ENCODE measurements at regions not wholly inside any gene's neighbourhood (a gene's known extent, or its start where the extent isn't known, plus 50 kb on each side); places are given as distances from the start of the nearest gene placed in this dataset.

DNA sequence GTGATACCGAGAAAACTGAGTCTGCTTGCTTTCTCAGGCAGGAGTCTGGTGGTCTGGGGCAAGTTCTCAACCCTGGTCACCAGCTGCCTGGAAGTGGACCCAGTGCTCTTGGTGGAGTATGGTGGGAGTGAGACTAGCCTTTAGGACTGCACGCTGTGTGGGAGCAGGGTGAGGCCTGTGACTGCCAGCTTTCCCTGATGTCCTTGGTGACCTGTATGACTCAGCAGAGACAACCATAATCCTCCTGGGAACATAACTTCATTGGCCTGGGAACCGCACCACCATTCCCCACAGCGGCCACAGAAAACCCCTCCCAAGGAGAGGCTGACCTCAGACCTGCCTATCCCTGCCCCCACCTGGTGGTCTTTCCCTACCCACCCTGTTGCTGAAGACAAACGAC, 139.5 kb upstream of the CHRM2 start:
- Histone ChIP-seq H3K9me3 (no peaks in the 10 kb centered on the region), H3K27ac (no peak overlapping the region), H3K4me1 (no peaks in the 10 kb centered on the region), H3K4me3 (no peak overlapping the region), H3K4me2 (no peak overlapping the region)
- ChIA-PET CTCF (no interaction called here), POLR2A (no interaction called here)
- peak in 1 of 2 experiments; percentile 4 for DNase-seq (ENCODE audit: low read depth in 1 of 2, low spot score in 1 of 2)
- 7% methylated on average over 5 of the region's 5 CpGs for WGBS (ENCODE audit: missing lambda C conversion rate)
- no peak for ATAC-seq
- FAIRE-seq = no peak
- TF ChIP-seq MYC (IDR thresholded peaks at IDR 0.05; ENCODE audit: borderline replicate concordance, low read length) = no peak
- TF ChIP-seq, protein P1, sequence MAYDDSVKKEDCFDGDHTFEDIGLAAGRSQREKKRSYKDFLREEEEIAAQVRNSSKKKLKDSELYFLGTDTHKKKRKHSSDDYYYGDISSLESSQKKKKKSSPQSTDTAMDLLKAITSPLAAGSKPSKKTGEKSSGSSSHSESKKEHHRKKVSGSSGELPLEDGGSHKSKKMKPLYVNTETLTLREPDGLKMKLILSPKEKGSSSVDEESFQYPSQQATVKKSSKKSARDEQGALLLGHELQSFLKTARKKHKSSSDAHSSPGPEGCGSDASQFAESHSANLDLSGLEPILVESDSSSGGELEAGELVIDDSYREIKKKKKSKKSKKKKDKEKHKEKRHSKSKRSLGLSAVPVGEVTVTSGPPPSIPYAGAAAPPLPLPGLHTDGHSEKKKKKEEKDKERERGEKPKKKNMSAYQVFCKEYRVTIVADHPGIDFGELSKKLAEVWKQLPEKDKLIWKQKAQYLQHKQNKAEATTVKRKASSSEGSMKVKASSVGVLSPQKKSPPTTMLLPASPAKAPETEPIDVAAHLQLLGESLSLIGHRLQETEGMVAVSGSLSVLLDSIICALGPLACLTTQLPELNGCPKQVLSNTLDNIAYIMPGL (CRISPR knock-in tag; IDR thresholded peaks at IDR 0.05; ENCODE audit: borderline replicate concordance) = no peak
- no peak for TF ChIP-seq KDM5A (IDR thresholded peaks at IDR 0.05)
- TF ChIP-seq, protein P2, sequence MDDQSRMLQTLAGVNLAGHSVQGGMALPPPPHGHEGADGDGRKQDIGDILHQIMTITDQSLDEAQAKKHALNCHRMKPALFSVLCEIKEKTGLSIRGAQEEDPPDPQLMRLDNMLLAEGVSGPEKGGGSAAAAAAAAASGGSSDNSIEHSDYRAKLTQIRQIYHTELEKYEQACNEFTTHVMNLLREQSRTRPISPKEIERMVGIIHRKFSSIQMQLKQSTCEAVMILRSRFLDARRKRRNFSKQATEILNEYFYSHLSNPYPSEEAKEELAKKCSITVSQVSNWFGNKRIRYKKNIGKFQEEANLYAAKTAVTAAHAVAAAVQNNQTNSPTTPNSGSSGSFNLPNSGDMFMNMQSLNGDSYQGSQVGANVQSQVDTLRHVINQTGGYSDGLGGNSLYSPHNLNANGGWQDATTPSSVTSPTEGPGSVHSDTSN (IDR thresholded peaks at IDR 0.05) = no peak
- TF ChIP-seq HOXB5 (CRISPR knock-in tag; IDR thresholded peaks at IDR 0.05) = no peak
- TF ChIP-seq, protein P3, sequence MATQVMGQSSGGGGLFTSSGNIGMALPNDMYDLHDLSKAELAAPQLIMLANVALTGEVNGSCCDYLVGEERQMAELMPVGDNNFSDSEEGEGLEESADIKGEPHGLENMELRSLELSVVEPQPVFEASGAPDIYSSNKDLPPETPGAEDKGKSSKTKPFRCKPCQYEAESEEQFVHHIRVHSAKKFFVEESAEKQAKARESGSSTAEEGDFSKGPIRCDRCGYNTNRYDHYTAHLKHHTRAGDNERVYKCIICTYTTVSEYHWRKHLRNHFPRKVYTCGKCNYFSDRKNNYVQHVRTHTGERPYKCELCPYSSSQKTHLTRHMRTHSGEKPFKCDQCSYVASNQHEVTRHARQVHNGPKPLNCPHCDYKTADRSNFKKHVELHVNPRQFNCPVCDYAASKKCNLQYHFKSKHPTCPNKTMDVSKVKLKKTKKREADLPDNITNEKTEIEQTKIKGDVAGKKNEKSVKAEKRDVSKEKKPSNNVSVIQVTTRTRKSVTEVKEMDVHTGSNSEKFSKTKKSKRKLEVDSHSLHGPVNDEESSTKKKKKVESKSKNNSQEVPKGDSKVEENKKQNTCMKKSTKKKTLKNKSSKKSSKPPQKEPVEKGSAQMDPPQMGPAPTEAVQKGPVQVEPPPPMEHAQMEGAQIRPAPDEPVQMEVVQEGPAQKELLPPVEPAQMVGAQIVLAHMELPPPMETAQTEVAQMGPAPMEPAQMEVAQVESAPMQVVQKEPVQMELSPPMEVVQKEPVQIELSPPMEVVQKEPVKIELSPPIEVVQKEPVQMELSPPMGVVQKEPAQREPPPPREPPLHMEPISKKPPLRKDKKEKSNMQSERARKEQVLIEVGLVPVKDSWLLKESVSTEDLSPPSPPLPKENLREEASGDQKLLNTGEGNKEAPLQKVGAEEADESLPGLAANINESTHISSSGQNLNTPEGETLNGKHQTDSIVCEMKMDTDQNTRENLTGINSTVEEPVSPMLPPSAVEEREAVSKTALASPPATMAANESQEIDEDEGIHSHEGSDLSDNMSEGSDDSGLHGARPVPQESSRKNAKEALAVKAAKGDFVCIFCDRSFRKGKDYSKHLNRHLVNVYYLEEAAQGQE (IDR thresholded peaks at IDR 0.05) = no peak
- no peak for TF ChIP-seq TFCP2L1 (CRISPR knock-in tag; IDR thresholded peaks at IDR 0.05)
- TF ChIP-seq CBX2 (IDR thresholded peaks at IDR 0.05; ENCODE audit: borderline replicate concordance, low read depth) = no peak
- no peak for TF ChIP-seq ESRRA (IDR thresholded peaks at IDR 0.05; ENCODE audit: borderline replicate concordance, low read length)
- no peak for TF ChIP-seq ZFP36 (IDR thresholded peaks at IDR 0.05; ENCODE audit: borderline replicate concordance, partially characterized antibody)
- TF ChIP-seq NPAS2 (CRISPR knock-in tag; IDR thresholded peaks at IDR 0.05; ENCODE audit: borderline replicate concordance) = no peak
- TF ChIP-seq ZNF302 (CRISPR knock-in tag; IDR thresholded peaks at IDR 0.05) = no peak
- TF ChIP-seq FOXS1 (CRISPR knock-in tag; IDR thresholded peaks at IDR 0.05) = no peak
- no peak for TF ChIP-seq MAZ (IDR thresholded peaks at IDR 0.05; ENCODE audit: borderline replicate concordance, low read depth, low read length)
- TF ChIP-seq HDAC2 (IDR thresholded peaks at IDR 0.05) = no peak
- TF ChIP-seq RFX5 (IDR thresholded peaks at IDR 0.05) = no peak

DNA sequence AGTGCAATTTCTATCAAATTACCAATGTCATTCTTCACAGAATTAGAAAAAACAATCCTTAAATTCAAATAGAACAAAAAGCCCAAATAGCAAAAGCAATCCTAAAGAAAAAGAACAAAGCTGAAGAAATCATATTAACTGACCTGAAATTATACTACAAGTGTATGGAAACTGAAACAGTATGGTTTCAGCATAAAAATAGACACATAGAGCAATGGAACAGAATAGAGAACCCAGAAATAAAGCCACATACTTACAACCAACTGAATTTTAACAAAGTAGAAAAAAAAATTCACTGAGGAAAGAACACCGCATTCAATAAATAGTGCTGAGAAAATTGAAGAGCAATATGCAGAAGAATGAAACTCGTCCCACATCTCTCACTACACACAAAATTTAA, 142.0 kb upstream of the CHRM2 start:
- ChIA-PET POLR2A (no interaction called here), CTCF (no interaction called here)
- FAIRE-seq = no peak
- no peak overlapping the region for H3K4me3 ChIP-seq
- TF ChIP-seq ZSCAN20 (CRISPR knock-in tag; IDR thresholded peaks at IDR 0.05) (no peak), ZNF302 (CRISPR knock-in tag; IDR thresholded peaks at IDR 0.05) (no peak), TP53 (CRISPR knock-in tag; IDR thresholded peaks at IDR 0.05) (no peak), CBX8 (IDR thresholded peaks at IDR 0.05) (no peak), FOXS1 (CRISPR knock-in tag; IDR thresholded peaks at IDR 0.05) (no peak), CHD4 (IDR thresholded peaks at IDR 0.05; ENCODE audit: borderline replicate concordance) (no peak), EHF (CRISPR knock-in tag; IDR thresholded peaks at IDR 0.05) (no peak), NR3C1 (IDR thresholded peaks at IDR 0.05) (no peak), POLR2AphosphoS2 (conservative IDR thresholded peaks at IDR 0.05; ENCODE audit: low read length) (no peak), RFX5 (IDR thresholded peaks at IDR 0.05) (no peak), RARB (CRISPR knock-in tag; IDR thresholded peaks at IDR 0.05) (no peak), MAFK (IDR thresholded peaks at IDR 0.05; ENCODE audit: partially characterized antibody) (no peak)
- TF ChIP-seq, protein P2 (IDR thresholded peaks at IDR 0.05) = no peak
- TF ChIP-seq, protein P4, sequence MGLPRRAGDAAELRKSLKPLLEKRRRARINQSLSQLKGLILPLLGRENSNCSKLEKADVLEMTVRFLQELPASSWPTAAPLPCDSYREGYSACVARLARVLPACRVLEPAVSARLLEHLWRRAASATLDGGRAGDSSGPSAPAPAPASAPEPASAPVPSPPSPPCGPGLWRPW (IDR thresholded peaks at IDR 0.05) = no peak
- TF ChIP-seq, protein P5, sequence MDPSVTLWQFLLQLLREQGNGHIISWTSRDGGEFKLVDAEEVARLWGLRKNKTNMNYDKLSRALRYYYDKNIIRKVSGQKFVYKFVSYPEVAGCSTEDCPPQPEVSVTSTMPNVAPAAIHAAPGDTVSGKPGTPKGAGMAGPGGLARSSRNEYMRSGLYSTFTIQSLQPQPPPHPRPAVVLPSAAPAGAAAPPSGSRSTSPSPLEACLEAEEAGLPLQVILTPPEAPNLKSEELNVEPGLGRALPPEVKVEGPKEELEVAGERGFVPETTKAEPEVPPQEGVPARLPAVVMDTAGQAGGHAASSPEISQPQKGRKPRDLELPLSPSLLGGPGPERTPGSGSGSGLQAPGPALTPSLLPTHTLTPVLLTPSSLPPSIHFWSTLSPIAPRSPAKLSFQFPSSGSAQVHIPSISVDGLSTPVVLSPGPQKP (IDR thresholded peaks at IDR 0.05; ENCODE audit: low read depth, low read length) = no peak
- TF ChIP-seq, protein P6, sequence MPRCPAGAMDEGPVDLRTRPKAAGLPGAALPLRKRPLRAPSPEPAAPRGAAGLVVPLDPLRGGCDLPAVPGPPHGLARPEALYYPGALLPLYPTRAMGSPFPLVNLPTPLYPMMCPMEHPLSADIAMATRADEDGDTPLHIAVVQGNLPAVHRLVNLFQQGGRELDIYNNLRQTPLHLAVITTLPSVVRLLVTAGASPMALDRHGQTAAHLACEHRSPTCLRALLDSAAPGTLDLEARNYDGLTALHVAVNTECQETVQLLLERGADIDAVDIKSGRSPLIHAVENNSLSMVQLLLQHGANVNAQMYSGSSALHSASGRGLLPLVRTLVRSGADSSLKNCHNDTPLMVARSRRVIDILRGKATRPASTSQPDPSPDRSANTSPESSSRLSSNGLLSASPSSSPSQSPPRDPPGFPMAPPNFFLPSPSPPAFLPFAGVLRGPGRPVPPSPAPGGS (IDR thresholded peaks at IDR 0.05) = no peak
- ATAC-seq = no peak
- DNase-seq (ENCODE audit: low read depth in 1 of 2, low spot score in 1 of 2) = no peak
- H3K4me1 ChIP-seq = no peaks in the 10 kb centered on the region
- H3K27ac ChIP-seq = no peak overlapping the region
- WGBS (ENCODE audit: missing lambda C conversion rate) = 17% methylated on average over 2 of the region's 2 CpGs
- no peak overlapping the region for H3K4me2 ChIP-seq
- no peaks in the 10 kb centered on the region for H3K9me3 ChIP-seq
